Karpas-422 (cell line): ENCODE measurements at regions not wholly inside any gene's neighbourhood (a gene's known extent, or its start where the extent isn't known, plus 50 kb on each side); places are given as distances from the start of the nearest gene placed in this dataset.
A peak's percentile ranks its signal among the peaks of the same experiment; 100 is the strongest.

Source experiments
- DNase-seq: peaks from one replicate; pipeline ENCODE4 v3.0.0-alpha.2; 2015
- H2AFZ ChIP-seq: fragments of 200-600 bp; sonication (generic); 2 replicates; pipeline ENCODE4 v1.6.1; 2014; ENCODE audit warnings: antibody characterized with exemption, low read length, mixed read lengths
- H3K27ac ChIP-seq: fragments of 200-600 bp; sonication (generic); 2 replicates; pipeline ENCODE4 v1.5.1; 2014; ENCODE audit warnings: mild to moderate bottlenecking, low read length, moderate library complexity
- H3K27me3 ChIP-seq: fragments of 200-600 bp; sonication (generic); 2 replicates; pipeline ENCODE4 v1.6.1; 2014; ENCODE audit warnings: low read length, mixed read lengths
- H3K36me3 ChIP-seq: fragments of 200-600 bp; sonication (generic); 2 replicates; pipeline ENCODE4 v1.6.1; 2014; ENCODE audit warnings: low read length, mixed read lengths; ENCODE audit not compliant: insufficient read depth
- H3K4me1 ChIP-seq: fragments of 200-600 bp; sonication (generic); 2 replicates; pipeline ENCODE4 v1.6.1; 2014; ENCODE audit warnings: mild to moderate bottlenecking, low read length, mixed read lengths
- H3K4me2 ChIP-seq: fragments of 200-600 bp; sonication (generic); 2 replicates; pipeline ENCODE4 v1.6.1; 2014; ENCODE audit warnings: low read length, low read depth, mild to moderate bottlenecking; ENCODE audit not compliant: poor library complexity, severe bottlenecking
- H3K4me3 ChIP-seq: fragments of 200-600 bp; sonication (generic); 2 replicates; pipeline ENCODE4 v1.5.1; 2014; ENCODE audit warnings: mild to moderate bottlenecking, antibody characterized with exemption, low read length, mixed read lengths
- H3K79me2 ChIP-seq: fragments of 200-600 bp; sonication (generic); 2 replicates; pipeline ENCODE4 v1.6.1; 2014; ENCODE audit warnings: mild to moderate bottlenecking, low read length, mixed read lengths
- H3K9ac ChIP-seq: fragments of 200-600 bp; sonication (generic); 2 replicates; pipeline ENCODE4 v1.6.0; 2014; ENCODE audit warnings: low read length
- H3K9me2 ChIP-seq: fragments of 200-600 bp; sonication (generic), shearing (Covaris generic); replicated peaks from 2 replicates; pipeline ENCODE4 v1.6.0; 2014; ENCODE audit warnings: mild to moderate bottlenecking, low read length, moderate library complexity; ENCODE audit not compliant: insufficient read depth
- H3K9me3 ChIP-seq: fragments of 300-700, 200-600 bp; sonication (generic); 2 replicates; pipeline ENCODE4 v1.6.1; 2014; ENCODE audit warnings: low read length, mixed read lengths
- H4K20me1 ChIP-seq: fragments of 200-600 bp; sonication (generic); 2 replicates; pipeline ENCODE4 v1.6.1; 2014; ENCODE audit warnings: mild to moderate bottlenecking, antibody characterized with exemption, low read length, low read depth; ENCODE audit not compliant: insufficient read depth

GRCh38 chr18:32552421-32553030 lies 81.8 kb upstream of the GAREM1 start:
- Histone ChIP-seq H3K27ac (no peak overlapping the region), H3K27me3 (no peaks in the 10 kb centered on the region), H3K4me2 (no peak overlapping the region), H3K9ac (no peak overlapping the region), H2AFZ (no peak overlapping the region), H4K20me1 (no peaks in the 10 kb centered on the region), H3K79me2 (no peaks in the 10 kb centered on the region), H3K4me1 (no peaks in the 10 kb centered on the region), H3K9me3 (no peaks in the 10 kb centered on the region), H3K9me2 (no peaks in the 10 kb centered on the region), H3K4me3 (no peak overlapping the region), H3K36me3 (no peaks in the 10 kb centered on the region)
- peak; percentile 89 for DNase-seq

- Histone ChIP-seq H3K9me2 (no peaks in the 10 kb centered on the region), H3K27ac (no peak overlapping the region), H3K9ac (no peak overlapping the region), H3K4me3 (no peak overlapping the region), H3K9me3 (no peaks in the 10 kb centered on the region), H3K4me1 (no peaks in the 10 kb centered on the region), H3K79me2 (no peaks in the 10 kb centered on the region), H3K36me3 (no peaks in the 10 kb centered on the region), H2AFZ (no peak overlapping the region), H3K4me2 (no peak overlapping the region), H3K27me3 (no peaks in the 10 kb centered on the region), H4K20me1 (no peaks in the 10 kb centered on the region)
- peak; percentile 27 for DNase-seq
Observed at GRCh38 chr18:32550963-32551362, 80.3 kb upstream of the GAREM1 start.

- H3K9ac ChIP-seq: no peak overlapping the region
- H4K20me1 ChIP-seq: no peaks in the 10 kb centered on the region
- no peaks in the 10 kb centered on the region for H3K9me3 ChIP-seq
- no peak overlapping the region for H3K4me2 ChIP-seq
- no peaks in the 10 kb centered on the region for H3K36me3 ChIP-seq
- H3K27ac ChIP-seq: no peak overlapping the region
- H3K79me2 ChIP-seq: no peaks in the 10 kb centered on the region
- H3K27me3 ChIP-seq: no peaks in the 10 kb centered on the region
- H3K4me3 ChIP-seq: no peak overlapping the region
- no peaks in the 10 kb centered on the region for H3K9me2 ChIP-seq
- no peaks in the 10 kb centered on the region for H3K4me1 ChIP-seq
- no peak overlapping the region for H2AFZ ChIP-seq
- DNase-seq: peak; percentile 84
Observed at GRCh38 chr18:32549248-32550110, 78.8 kb upstream of the GAREM1 start.

- no peak overlapping the region for H3K27ac ChIP-seq
- H3K4me3 ChIP-seq: no peak overlapping the region
- H3K27me3 ChIP-seq: no peaks in the 10 kb centered on the region
- no peaks in the 10 kb centered on the region for H4K20me1 ChIP-seq
- H3K36me3 ChIP-seq: no peaks in the 10 kb centered on the region
- peak; percentile 36 for DNase-seq
- H3K9me2 ChIP-seq: no peaks in the 10 kb centered on the region
- H3K9me3 ChIP-seq: no peaks in the 10 kb centered on the region
- H3K79me2 ChIP-seq: no peaks in the 10 kb centered on the region
- no peak overlapping the region for H2AFZ ChIP-seq
- no peak overlapping the region for H3K9ac ChIP-seq
- no peaks in the 10 kb centered on the region for H3K4me1 ChIP-seq
- H3K4me2 ChIP-seq: no peak overlapping the region
Observed at GRCh38 chr18:32548688-32549087, 78.0 kb upstream of the GAREM1 start.

GRCh38 chr18:32545631-32546030 lies 74.9 kb upstream of the GAREM1 start:
- Histone ChIP-seq H3K36me3 (no peaks in the 10 kb centered on the region), H3K79me2 (no peaks in the 10 kb centered on the region), H3K27ac (no peak overlapping the region), H2AFZ (no peak overlapping the region), H3K27me3 (no peaks in the 10 kb centered on the region), H3K4me1 (no peaks in the 10 kb centered on the region), H3K4me3 (no peak overlapping the region), H3K9me3 (no peaks in the 10 kb centered on the region), H3K4me2 (no peak overlapping the region), H3K9ac (no peak overlapping the region), H4K20me1 (no peaks in the 10 kb centered on the region), H3K9me2 (no peaks in the 10 kb centered on the region)
- no peak for DNase-seq

GRCh38 chr18:32544088-32544487 lies 73.4 kb upstream of the GAREM1 start:
- H4K20me1 ChIP-seq: no peaks in the 10 kb centered on the region
- no peak overlapping the region for H3K9ac ChIP-seq
- H3K27me3 ChIP-seq: no peaks in the 10 kb centered on the region
- no peaks in the 10 kb centered on the region for H3K36me3 ChIP-seq
- no peaks in the 10 kb centered on the region for H3K9me2 ChIP-seq
- no peak overlapping the region for H3K4me3 ChIP-seq
- no peaks in the 10 kb centered on the region for H3K9me3 ChIP-seq
- no peaks in the 10 kb centered on the region for H3K79me2 ChIP-seq
- DNase-seq: peak; percentile 31
- H3K4me2 ChIP-seq: no peak overlapping the region
- no peaks in the 10 kb centered on the region for H3K4me1 ChIP-seq
- H2AFZ ChIP-seq: no peak overlapping the region
- H3K27ac ChIP-seq: no peak overlapping the region

GRCh38 chr18:32542221-32542798 lies 71.6 kb upstream of the GAREM1 start:
- no peaks in the 10 kb centered on the region for H3K9me3 ChIP-seq
- peak; percentile 10 for DNase-seq
- H4K20me1 ChIP-seq: no peaks in the 10 kb centered on the region
- no peaks in the 10 kb centered on the region for H3K27me3 ChIP-seq
- no peaks in the 10 kb centered on the region for H3K4me1 ChIP-seq
- no peak overlapping the region for H2AFZ ChIP-seq
- no peaks in the 10 kb centered on the region for H3K79me2 ChIP-seq
- H3K9ac ChIP-seq: no peak overlapping the region
- H3K9me2 ChIP-seq: no peaks in the 10 kb centered on the region
- no peak overlapping the region for H3K27ac ChIP-seq
- no peak overlapping the region for H3K4me3 ChIP-seq
- no peaks in the 10 kb centered on the region for H3K36me3 ChIP-seq
- no peak overlapping the region for H3K4me2 ChIP-seq

- Histone ChIP-seq H3K27me3 (no peaks in the 10 kb centered on the region), H4K20me1 (no peaks in the 10 kb centered on the region), H3K9ac (no peak overlapping the region), H2AFZ (no peak overlapping the region), H3K9me3 (no peaks in the 10 kb centered on the region), H3K4me1 (no peaks in the 10 kb centered on the region), H3K4me3 (no peak overlapping the region), H3K4me2 (no peak overlapping the region), H3K27ac (no peak overlapping the region), H3K79me2 (no peaks in the 10 kb centered on the region), H3K36me3 (no peaks in the 10 kb centered on the region), H3K9me2 (no peaks in the 10 kb centered on the region)
- no peak for DNase-seq
Observed at GRCh38 chr18:32530947-32531651, 60.4 kb upstream of the GAREM1 start.
